Kidney (tissue), 13 donors: ENCODE measurements at regions not wholly inside any gene's neighbourhood (a gene's known extent, or its start where the extent isn't known, plus 50 kb on each side); places are given as distances from the start of the nearest gene placed in this dataset.

ENCODE experiments used
- DNase-seq, 5 donors: peaks; one replicate each; pipeline ENCODE4 v3.0.0-alpha.2; 2013 to 2020
- FAIRE-seq: peaks from 2 replicates; lab custom pipeline; 2012; peaks lifted over from hg19 to GRCh38; lab: Jason Lieb, UNC
- H3K27ac ChIP-seq, 2 donors: one replicate each; pipeline ENCODE4 v1.7.0; 2013; ENCODE audit warnings: low read depth in 2 of 2, low read length in 2 of 2, inconsistent platforms in 1 of 2
- H3K27me3 ChIP-seq: one replicate; pipeline ENCODE4 v1.7.1; 2013; ENCODE audit warnings: low read length, inconsistent platforms; ENCODE audit not compliant: control insufficient read depth, insufficient read depth
- H3K36me3 ChIP-seq, 3 donors: one replicate each; pipeline versions ENCODE4 v1.7.0 to v1.7.1; 2013; ENCODE audit warnings: low read length in 3 of 3, control low read depth in 1 of 3, inconsistent platforms in 1 of 3; ENCODE audit not compliant: insufficient read depth in 3 of 3, control insufficient read depth in 2 of 3
- H3K4me1 ChIP-seq, 3 donors: one replicate each; pipeline versions ENCODE4 v1.7.0 to v1.7.1; 2013; ENCODE audit warnings: low read length in 3 of 3, inconsistent platforms in 1 of 3, low read depth in 1 of 3; ENCODE audit not compliant: control insufficient read depth in 2 of 3, insufficient read depth in 2 of 3
- H3K4me3 ChIP-seq, 3 donors: one replicate each; pipeline versions ENCODE4 v1.7.0 to v1.8.1; 2013; ENCODE audit warnings: low read length in 3 of 3, control low read depth in 1 of 3, inconsistent platforms in 1 of 3
- H3K9ac ChIP-seq, 3 donors: one replicate each; pipeline versions ENCODE4 v1.7.0 to v1.7.1; 2013; ENCODE audit warnings: low read length in 3 of 3, control low read depth in 1 of 3, inconsistent platforms in 1 of 3
- H3K9me3 ChIP-seq, 3 donors: one replicate each; pipeline versions ENCODE4 v1.7.0 to v1.7.1; 2013; ENCODE audit warnings: low read length in 3 of 3, control low read depth in 1 of 3, inconsistent platforms in 1 of 3; ENCODE audit not compliant: control insufficient read depth in 2 of 3, insufficient read depth in 1 of 3
- intact Hi-C: fragments of 100-400 bp; cut with DNase I; formaldehyde crosslinking; loops from one replicate; pipeline ENCODE4 v1.11.1; 2022
- TF ChIP-seq, protein P1 (sequence below): IDR thresholded peaks from 3 replicates; pipeline ENCODE4 v1.5.1; 2012; ENCODE audit warnings: mild to moderate bottlenecking, moderate library complexity, borderline replicate concordance; ENCODE audit not compliant: insufficient read depth; ENCODE audit errors: extremely low read depth
- donor health status: control.
- donor health status: control.
- donor health status: control.
- donor health status: control.
- donor health status: control.
- donor health status: DM: yes; HTN: yes; CAD: no.
- donor health status: Normal renal cell carcinoma (clear cell type).

DNA sequence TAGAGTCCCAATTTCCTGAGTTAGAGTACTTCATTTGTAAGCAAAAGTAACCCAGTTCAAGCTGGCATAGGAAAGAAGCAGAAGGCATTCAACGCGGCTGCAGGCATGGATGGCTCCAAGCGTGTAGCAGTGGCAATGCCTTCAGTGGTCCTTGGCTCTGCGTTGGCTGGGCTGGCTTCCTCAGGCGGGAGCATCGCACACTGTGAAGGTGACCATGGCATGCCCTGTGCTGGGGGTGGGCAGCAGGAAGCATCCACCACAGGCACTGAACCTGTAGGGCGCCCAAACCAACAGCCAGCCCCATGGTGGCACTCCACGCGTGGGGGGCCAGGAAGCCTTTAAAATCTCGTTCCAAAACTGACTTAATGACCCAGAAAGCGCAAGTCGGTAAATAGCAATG, 53.6 kb upstream of the SPACA7 start:
- Histone ChIP-seq H3K27ac (no peak overlapping the region), H3K4me1 (no peaks in the 10 kb centered on the region), H3K4me3 (no peak overlapping the region), H3K27me3 (peaks cover 4% of the 10 kb centered on the region), H3K9ac (no peak overlapping the region), H3K9me3 (no peaks in the 10 kb centered on the region), H3K36me3 (no peaks in the 10 kb centered on the region)
- DNase-seq (peak in 1 of 5 donors; percentile 26), FAIRE-seq (no peak)
- intact Hi-C loops, result no loop called here
- TF ChIP-seq, protein P1, sequence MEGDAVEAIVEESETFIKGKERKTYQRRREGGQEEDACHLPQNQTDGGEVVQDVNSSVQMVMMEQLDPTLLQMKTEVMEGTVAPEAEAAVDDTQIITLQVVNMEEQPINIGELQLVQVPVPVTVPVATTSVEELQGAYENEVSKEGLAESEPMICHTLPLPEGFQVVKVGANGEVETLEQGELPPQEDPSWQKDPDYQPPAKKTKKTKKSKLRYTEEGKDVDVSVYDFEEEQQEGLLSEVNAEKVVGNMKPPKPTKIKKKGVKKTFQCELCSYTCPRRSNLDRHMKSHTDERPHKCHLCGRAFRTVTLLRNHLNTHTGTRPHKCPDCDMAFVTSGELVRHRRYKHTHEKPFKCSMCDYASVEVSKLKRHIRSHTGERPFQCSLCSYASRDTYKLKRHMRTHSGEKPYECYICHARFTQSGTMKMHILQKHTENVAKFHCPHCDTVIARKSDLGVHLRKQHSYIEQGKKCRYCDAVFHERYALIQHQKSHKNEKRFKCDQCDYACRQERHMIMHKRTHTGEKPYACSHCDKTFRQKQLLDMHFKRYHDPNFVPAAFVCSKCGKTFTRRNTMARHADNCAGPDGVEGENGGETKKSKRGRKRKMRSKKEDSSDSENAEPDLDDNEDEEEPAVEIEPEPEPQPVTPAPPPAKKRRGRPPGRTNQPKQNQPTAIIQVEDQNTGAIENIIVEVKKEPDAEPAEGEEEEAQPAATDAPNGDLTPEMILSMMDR, result no peak

DNA sequence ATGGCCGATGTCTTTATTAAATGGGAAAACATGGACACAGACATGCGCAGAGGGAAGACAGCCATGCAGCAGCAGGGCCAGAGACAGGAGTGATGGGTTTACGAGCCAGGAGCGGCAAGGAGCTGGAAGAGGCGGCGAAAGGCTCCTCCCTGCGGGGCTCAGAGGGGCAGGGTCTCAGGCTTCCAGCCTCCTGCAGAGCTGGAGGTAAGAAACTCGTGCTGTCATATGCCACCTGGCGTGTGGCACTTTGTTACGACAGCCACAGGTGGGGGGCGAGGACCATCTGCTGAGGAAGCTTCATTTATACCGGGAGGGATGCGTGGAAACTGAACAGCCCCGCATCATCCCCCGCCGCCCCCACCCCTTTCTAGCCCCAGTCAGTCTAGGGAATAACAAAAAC, 52.0 kb upstream of the SPACA7 start:
- no peak overlapping the region for H3K27ac ChIP-seq
- DNase-seq, result peak in 4 of 5 donors; percentile 25 to 53 (median 37)
- H3K9ac ChIP-seq, result no peak overlapping the region
- no peaks in the 10 kb centered on the region for H3K36me3 ChIP-seq
- H3K4me1 ChIP-seq, result no peaks in the 10 kb centered on the region
- no peak overlapping the region for H3K4me3 ChIP-seq
- TF ChIP-seq, protein P1, result no peak
- intact Hi-C loops, result no loop called here
- no peak for FAIRE-seq
- peaks cover 4% of the 10 kb centered on the region for H3K27me3 ChIP-seq
- no peaks in the 10 kb centered on the region for H3K9me3 ChIP-seq

DNA sequence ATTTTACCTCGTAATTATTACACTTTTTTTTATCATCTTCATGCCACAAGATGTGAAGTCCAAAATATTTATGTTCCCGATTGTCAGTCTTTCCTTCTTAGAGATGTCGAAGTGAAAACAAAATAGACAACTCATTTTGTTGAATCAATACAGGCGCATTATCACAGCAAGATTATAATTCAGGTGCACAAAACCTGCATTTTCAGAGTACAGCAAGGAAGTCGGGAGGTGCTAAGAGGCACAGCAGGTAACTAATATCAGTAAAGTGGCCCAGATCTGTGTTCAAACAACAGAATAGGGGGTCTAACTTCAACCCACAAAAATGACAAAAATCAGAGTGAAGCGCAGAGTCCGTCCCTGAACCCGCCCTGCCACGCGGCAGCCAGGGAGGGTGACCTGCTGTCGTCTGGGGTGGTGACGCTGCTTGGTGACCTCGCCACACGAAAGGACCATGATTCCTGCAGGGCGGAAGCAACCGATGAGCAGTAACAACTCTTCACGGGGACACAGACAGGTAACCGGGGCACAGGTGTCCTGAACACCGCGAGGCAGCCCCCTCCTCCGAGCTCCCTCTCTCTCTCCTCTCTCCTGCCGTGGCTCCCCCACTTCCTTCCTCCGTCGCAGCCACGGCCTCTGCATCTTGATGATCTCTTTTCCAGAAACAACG, 50.9 kb upstream of the SPACA7 start:
- TF ChIP-seq, protein P1, result no peak
- no peaks in the 10 kb centered on the region for H3K9me3 ChIP-seq
- no peak overlapping the region for H3K27ac ChIP-seq
- H3K9ac ChIP-seq, result no peak overlapping the region
- H3K4me1 ChIP-seq, result no peaks in the 10 kb centered on the region
- peaks cover 4% of the 10 kb centered on the region for H3K27me3 ChIP-seq
- DNase-seq (peak in 1 of 5 donors; percentile 39), FAIRE-seq (no peak)
- H3K4me3 ChIP-seq, result no peak overlapping the region
- no peaks in the 10 kb centered on the region for H3K36me3 ChIP-seq
- intact Hi-C loops, result no loop called here
